ENCODE measurements at regions not wholly inside any gene's neighbourhood (a gene's known extent, or its start where the extent isn't known, plus 50 kb on each side); places are given as distances from the start of the nearest gene placed in this dataset.

GRCh38 chr5:56543441-56544388 lies 271.6 kb upstream of the MAP3K1 start:
- no peak for FAIRE-seq
- 87 to 93% methylated on average over 6 of the region's 6 CpGs for WGBS, 2 donors
- no peak for ATAC-seq
- intact Hi-C loops (cut with DNase I), result no loop called here
- Histone ChIP-seq H3K36me3 (no peaks in the 10 kb centered on the region), H3K9me3 (no peaks in the 10 kb centered on the region), H3K27ac (no peak overlapping the region), H3K27me3 (no peaks in the 10 kb centered on the region), H3K4me3 (no peak overlapping the region), H3K4me1 (no peaks in the 10 kb centered on the region)
- no peak for DNase-seq
- TF ChIP-seq CTCF (IDR thresholded peaks at IDR 0.05), result no peak

GRCh38 chr5:56540266-56540665 lies 275.1 kb upstream of the MAP3K1 start:
- no peaks in the 10 kb centered on the region for H3K27me3 ChIP-seq
- TF ChIP-seq CTCF (IDR thresholded peaks at IDR 0.05), result no peak
- ATAC-seq (no peak), FAIRE-seq (no peak), DNase-seq (no peak)
- no peak overlapping the region for H3K4me3 ChIP-seq
- no peak overlapping the region for H3K27ac ChIP-seq
- 84 to 89% methylated on average over 4 of the region's 4 CpGs for WGBS, 2 donors
- no peaks in the 10 kb centered on the region for H3K4me1 ChIP-seq
- no peaks in the 10 kb centered on the region for H3K36me3 ChIP-seq
- no peaks in the 10 kb centered on the region for H3K9me3 ChIP-seq
- intact Hi-C loops (cut with DNase I), result no loop called here

GRCh38 chr5:56538580-56538979 lies 276.8 kb upstream of the MAP3K1 start:
- TF ChIP-seq CTCF (IDR thresholded peaks at IDR 0.05), result no peak
- Histone ChIP-seq H3K4me1 (peaks cover 0 to 6% (median 0%) of the 10 kb centered on the region in 3 donors), H3K27me3 (no peaks in the 10 kb centered on the region), H3K27ac (no peak overlapping the region), H3K36me3 (no peaks in the 10 kb centered on the region), H3K4me3 (no peak overlapping the region), H3K9me3 (no peaks in the 10 kb centered on the region)
- no peak for ATAC-seq
- FAIRE-seq, result no peak
- intact Hi-C loops (cut with DNase I), result no loop called here
- no peak for DNase-seq
- WGBS, 2 donors, result 97 to 98% methylated on average over 6 of the region's 6 CpGs

GRCh38 chr5:56535347-56535746 lies 280.0 kb upstream of the MAP3K1 start:
- no peak overlapping the region for H3K4me3 ChIP-seq
- DNase-seq (no peak), FAIRE-seq (no peak), ATAC-seq (no peak)
- 80 to 86% methylated on average over 1 of the region's 1 CpG for WGBS, 2 donors
- no peaks in the 10 kb centered on the region for H3K27me3 ChIP-seq
- TF ChIP-seq CTCF (IDR thresholded peaks at IDR 0.05), result no peak
- no peak overlapping the region for H3K27ac ChIP-seq
- H3K4me1 ChIP-seq, result peaks cover 0 to 6% (median 0%) of the 10 kb centered on the region in 3 donors
- intact Hi-C loops (cut with DNase I), result no loop called here
- H3K36me3 ChIP-seq, result no peaks in the 10 kb centered on the region
- no peaks in the 10 kb centered on the region for H3K9me3 ChIP-seq
